Testis (tissue), 2 donors: ENCODE measurements at regions not wholly inside any gene's neighbourhood (a gene's known extent, or its start where the extent isn't known, plus 50 kb on each side); places are given as distances from the start of the nearest gene placed in this dataset.

Experiments used
- CTCF ChIP-seq, 3 experiments: fragments of 450-650 bp in 2 of 3; fragments of 200-600 bp in 1 of 3; sonication (generic) in 1 of 3; IDR thresholded peaks; one replicate each; pipeline ENCODE4 v1.5.1; 2016 to 2019; ENCODE audit warnings: antibody characterized with exemption in 3 of 3, mild to moderate bottlenecking in 2 of 3, moderate library complexity in 1 of 3
- POLR2A ChIP-seq: fragments of 450-650 bp; IDR thresholded peaks from one replicate; pipeline ENCODE4 v1.6.1; 2017; ENCODE audit warnings: antibody characterized with exemption, mild to moderate bottlenecking, moderate library complexity

GRCh38 chr7:96778263-96778662, 68.6 kb upstream of the SEM1 start:
- TF ChIP-seq POLR2A: no peak
- no peak for TF ChIP-seq CTCF (IDR thresholded peaks at IDR 0.05)
